H9 (cell line): ENCODE measurements at regions not wholly inside any gene's neighbourhood (a gene's known extent, or its start where the extent isn't known, plus 50 kb on each side); places are given as distances from the start of the nearest gene placed in this dataset.
A peak's percentile ranks its signal among the peaks of the same experiment; 100 is the strongest.

ENCODE experiments used
- DNase-seq: peaks from one replicate; pipeline ENCODE4 v3.0.0-alpha.2; 2017
- H2AFZ ChIP-seq: one replicate; pipeline ENCODE4 v1.6.1; 2013; ENCODE audit warnings: mild to moderate bottlenecking, low read length, control low read depth, moderate library complexity
- H2AK5ac ChIP-seq: 2 replicates; pipeline ENCODE4 v1.6.1; 2013; ENCODE audit warnings: low read length, control low read depth, mixed read lengths; ENCODE audit not compliant: insufficient read length
- H2BK120ac ChIP-seq: one replicate; pipeline ENCODE4 v1.6.1; 2013; ENCODE audit warnings: low read depth, mild to moderate bottlenecking, low read length, control low read depth, inconsistent platforms; ENCODE audit not compliant: poor library complexity, severe bottlenecking
- H2BK12ac ChIP-seq: 2 replicates; pipeline ENCODE4 v1.6.1; 2013; ENCODE audit warnings: low read length, control low read depth, mixed read lengths, low read depth; ENCODE audit not compliant: insufficient read length
- H2BK15ac ChIP-seq: 2 replicates; pipeline ENCODE4 v1.6.1; 2013; ENCODE audit warnings: low read depth, low read length, control low read depth
- H2BK20ac ChIP-seq: one replicate; pipeline ENCODE4 v1.6.1; 2013; ENCODE audit warnings: low read depth, mild to moderate bottlenecking, low read length, control low read depth, inconsistent platforms; ENCODE audit not compliant: poor library complexity, severe bottlenecking
- H2BK5ac ChIP-seq: 2 replicates; pipeline ENCODE4 v1.6.1; 2013; ENCODE audit warnings: low read length, control low read depth, mixed read lengths; ENCODE audit not compliant: insufficient read length
- H3K14ac ChIP-seq: 2 replicates; pipeline ENCODE4 v1.6.1; 2013; ENCODE audit warnings: low read length, control low read depth; ENCODE audit not compliant: insufficient read depth
- H3K18ac ChIP-seq: 2 replicates; pipeline ENCODE4 v1.6.1; 2013; ENCODE audit warnings: low read depth, mild to moderate bottlenecking, mixed read lengths, low read length, control low read depth; ENCODE audit not compliant: insufficient read length
- H3K23ac ChIP-seq: 2 replicates; pipeline ENCODE4 v1.6.1; 2013; ENCODE audit warnings: low read length, control low read depth, mixed read lengths, low read depth; ENCODE audit not compliant: insufficient read length
- H3K23me2 ChIP-seq: 2 replicates; pipeline ENCODE4 v1.6.1; 2013; ENCODE audit warnings: low read depth, mild to moderate bottlenecking, mixed read lengths, low read length, control low read depth; ENCODE audit not compliant: insufficient read length, poor library complexity, severe bottlenecking
- H3K27ac ChIP-seq: 2 replicates; pipeline ENCODE4 v1.5.1; 2013; ENCODE audit warnings: low read length, control low read depth, mixed read lengths, low read depth; ENCODE audit not compliant: insufficient read length
- H3K27me3 ChIP-seq: 2 replicates; pipeline ENCODE4 v1.6.1; 2013; ENCODE audit warnings: low read length, control low read depth, inconsistent platforms; ENCODE audit not compliant: insufficient read depth
- H3K4ac ChIP-seq: 2 replicates; pipeline ENCODE4 v1.6.1; 2013; ENCODE audit warnings: low read depth, mild to moderate bottlenecking, control low read depth, inconsistent platforms, low read length, moderate library complexity
- H3K4me1 ChIP-seq: 2 replicates; pipeline ENCODE4 v1.6.1; 2013; ENCODE audit warnings: low read length, control low read depth, inconsistent platforms; ENCODE audit not compliant: insufficient read depth
- H3K4me2 ChIP-seq: 2 replicates; pipeline ENCODE4 v1.6.1; 2013; ENCODE audit warnings: low read length, control low read depth, mixed read lengths; ENCODE audit not compliant: insufficient read length, insufficient read depth
- H3K56ac ChIP-seq: 2 replicates; pipeline ENCODE4 v1.6.1; 2013; ENCODE audit warnings: low read depth, mild to moderate bottlenecking, mixed read lengths, low read length, control low read depth; ENCODE audit not compliant: insufficient read length
- H3K79me1 ChIP-seq: 2 replicates; pipeline ENCODE4 v1.6.1; 2013; ENCODE audit warnings: low read depth, mild to moderate bottlenecking, moderate library complexity, low read length, control low read depth, inconsistent platforms; ENCODE audit not compliant: insufficient read depth, poor library complexity, severe bottlenecking
- H3K79me2 ChIP-seq: 2 replicates; pipeline ENCODE4 v1.6.1; 2013; ENCODE audit warnings: low read length, control low read depth, inconsistent platforms; ENCODE audit not compliant: insufficient read depth
- H3K9ac ChIP-seq: 2 replicates; pipeline ENCODE4 v1.6.1; 2013; ENCODE audit warnings: low read length, control low read depth, mixed read lengths; ENCODE audit not compliant: insufficient read length; ENCODE audit errors: extremely low read depth
- H3K9me3 ChIP-seq: one replicate; pipeline ENCODE4 v1.6.1; 2013; ENCODE audit warnings: low read depth, low read length, inconsistent platforms; ENCODE audit not compliant: control insufficient read depth
- H3T11ph ChIP-seq: one replicate; pipeline ENCODE4 v1.6.1; 2013; ENCODE audit warnings: mild to moderate bottlenecking, low read length, control low read depth, inconsistent platforms
- H4K20me1 ChIP-seq: one replicate; pipeline ENCODE4 v1.6.1; 2013; ENCODE audit not compliant: control insufficient read depth, insufficient read length, insufficient read depth
- H4K5ac ChIP-seq: 2 replicates; pipeline ENCODE4 v1.6.1; 2013; ENCODE audit warnings: low read depth, mild to moderate bottlenecking, mixed read lengths, low read length, control low read depth; ENCODE audit not compliant: insufficient read length
- H4K8ac ChIP-seq: replicated peaks from 2 replicates; pipeline ENCODE4 v1.6.1; 2013; ENCODE audit warnings: low read length, control low read depth, mixed read lengths, low read depth; ENCODE audit not compliant: insufficient read length
- H4K91ac ChIP-seq: 2 replicates; pipeline ENCODE4 v1.6.1; 2013; ENCODE audit warnings: low read depth, mild to moderate bottlenecking, moderate library complexity, mixed read lengths, low read length, control low read depth; ENCODE audit not compliant: insufficient read length
- H3K27ac Mint-ChIP-seq, 3 experiments: 2 replicates in 2 of 3; 3 replicates in 1 of 3; pipeline ENCODE4 v1.8.0; 2020 to 2021; ENCODE audit warnings: mixed read lengths in 3 of 3, mild to moderate bottlenecking in 1 of 3, moderate library complexity in 1 of 3
- H3K27me3 Mint-ChIP-seq: 2 replicates; pipeline ENCODE4 v1.8.0; 2021; ENCODE audit warnings: low read depth, mild to moderate bottlenecking, moderate library complexity, mixed read lengths
- H3K36me3 Mint-ChIP-seq, 3 experiments: 2 replicates in 2 of 3; 3 replicates in 1 of 3; pipeline ENCODE4 v1.8.0; 2020 to 2021; ENCODE audit warnings: low read depth in 3 of 3, mixed read lengths in 3 of 3; ENCODE audit not compliant: insufficient read depth in 1 of 3
- H3K4me1 Mint-ChIP-seq, 2 experiments: 2 replicates each; pipeline ENCODE4 v1.8.0; 2020; ENCODE audit warnings: mixed read lengths in 2 of 2
- H3K4me3 Mint-ChIP-seq, 2 experiments: 2 replicates in 1 of 2; 3 replicates in 1 of 2; pipeline ENCODE4 v1.8.0; 2020 to 2021; ENCODE audit warnings: mild to moderate bottlenecking in 2 of 2, mixed read lengths in 2 of 2, moderate library complexity in 1 of 2
- H3K9me3 Mint-ChIP-seq, 2 experiments: 2 replicates in 1 of 2; 3 replicates in 1 of 2; pipeline ENCODE4 v1.8.0; 2020; ENCODE audit warnings: mild to moderate bottlenecking in 2 of 2, mixed read lengths in 2 of 2, moderate library complexity in 1 of 2
- WGBS: extraction: QIAGEN DNeasy Blood & Tissue Kit; methylation state at CpG from one replicate; pipeline ENCODE4 v1.1.7; 2013; ENCODE audit warnings: missing lambda C conversion rate, low lambda C conversion rate, mixed read lengths; ENCODE audit not compliant: insufficient read length; ENCODE audit errors: extremely low coverage; 5-methylcytosine and 5-hydroxymethylcytosine counted together
- TF ChIP-seq, protein P1 (sequence below): fragments of 200-600 bp; sonication (generic); conservative IDR thresholded peaks from 3 replicates; pipeline ENCODE4 v1.8.0; 2021; ENCODE audit warnings: antibody characterized with exemption, mild to moderate bottlenecking

DNA sequence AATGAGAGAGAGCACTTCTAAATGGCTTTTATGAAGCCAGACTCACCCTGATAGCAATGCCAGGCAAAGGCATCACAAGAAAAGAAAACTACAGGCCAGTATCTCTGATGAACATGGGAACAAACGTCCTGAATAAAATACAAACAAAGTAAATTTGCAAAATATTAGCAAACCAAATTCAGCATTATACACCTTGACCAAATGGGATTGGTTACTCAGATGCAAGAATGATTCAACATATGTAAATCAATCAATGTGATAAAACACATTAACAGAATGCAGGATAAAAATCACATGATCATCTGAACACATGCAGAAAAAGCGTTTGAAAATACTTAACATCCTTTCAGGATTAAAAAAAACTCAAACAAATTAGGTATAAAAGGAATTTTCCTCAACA lies 494.9 kb upstream of the CCDC54 start:
- no peak overlapping the region for H2BK12ac ChIP-seq
- H3K79me2 ChIP-seq: no peaks in the 10 kb centered on the region
- DNase-seq: no peak
- H3K14ac ChIP-seq: no peak overlapping the region
- no peak overlapping the region for H4K91ac ChIP-seq
- H3K27ac ChIP-seq: no peak overlapping the region
- no peak overlapping the region for H3K56ac ChIP-seq
- H3K27me3 ChIP-seq: no peaks in the 10 kb centered on the region; the same call in 1 of the 2 replicates
- no peak overlapping the region for H2BK120ac ChIP-seq
- H3K4me1 Mint-ChIP-seq: peaks cover 37 to 40% of the 10 kb centered on the region in 2 experiments
- H4K8ac ChIP-seq: no peak overlapping the region
- H3K27ac Mint-ChIP-seq: peak overlapping the region; percentile 11 to 88 (median 84); a peak in 6 of 7 replicates
- H3K18ac ChIP-seq: no peak overlapping the region
- peaks cover 33 to 39% of the 10 kb centered on the region in 2 experiments for H3K9me3 Mint-ChIP-seq
- H2AFZ ChIP-seq: no peak overlapping the region
- no peak overlapping the region for H2BK15ac ChIP-seq
- TF ChIP-seq, protein P1, sequence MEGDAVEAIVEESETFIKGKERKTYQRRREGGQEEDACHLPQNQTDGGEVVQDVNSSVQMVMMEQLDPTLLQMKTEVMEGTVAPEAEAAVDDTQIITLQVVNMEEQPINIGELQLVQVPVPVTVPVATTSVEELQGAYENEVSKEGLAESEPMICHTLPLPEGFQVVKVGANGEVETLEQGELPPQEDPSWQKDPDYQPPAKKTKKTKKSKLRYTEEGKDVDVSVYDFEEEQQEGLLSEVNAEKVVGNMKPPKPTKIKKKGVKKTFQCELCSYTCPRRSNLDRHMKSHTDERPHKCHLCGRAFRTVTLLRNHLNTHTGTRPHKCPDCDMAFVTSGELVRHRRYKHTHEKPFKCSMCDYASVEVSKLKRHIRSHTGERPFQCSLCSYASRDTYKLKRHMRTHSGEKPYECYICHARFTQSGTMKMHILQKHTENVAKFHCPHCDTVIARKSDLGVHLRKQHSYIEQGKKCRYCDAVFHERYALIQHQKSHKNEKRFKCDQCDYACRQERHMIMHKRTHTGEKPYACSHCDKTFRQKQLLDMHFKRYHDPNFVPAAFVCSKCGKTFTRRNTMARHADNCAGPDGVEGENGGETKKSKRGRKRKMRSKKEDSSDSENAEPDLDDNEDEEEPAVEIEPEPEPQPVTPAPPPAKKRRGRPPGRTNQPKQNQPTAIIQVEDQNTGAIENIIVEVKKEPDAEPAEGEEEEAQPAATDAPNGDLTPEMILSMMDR: no peak
- no peak overlapping the region for H3K9ac ChIP-seq
- H4K5ac ChIP-seq: no peak overlapping the region
- no peak overlapping the region for H3K4ac ChIP-seq
- no peak overlapping the region for H3K4me3 Mint-ChIP-seq
- H3K79me1 ChIP-seq: no peaks in the 10 kb centered on the region
- peaks cover 4% of the 10 kb centered on the region; the same call in 1 of the 2 replicates for H3K4me1 ChIP-seq
- no peak overlapping the region for H2AK5ac ChIP-seq
- H3K27me3 Mint-ChIP-seq: no peaks in the 10 kb centered on the region
- H3K4me2 ChIP-seq: no peak overlapping the region
- H3K23me2 ChIP-seq: no peaks in the 10 kb centered on the region
- H2BK20ac ChIP-seq: no peak overlapping the region
- H3K23ac ChIP-seq: no peak overlapping the region
- H4K20me1 ChIP-seq: no peaks in the 10 kb centered on the region
- no peak overlapping the region for H3T11ph ChIP-seq
- no peak overlapping the region for H2BK5ac ChIP-seq
- WGBS: no CpG with 5 or more reads among the region's 2 CpGs
- peaks cover 30 to 61% (median 41%) of the 10 kb centered on the region in 3 experiments for H3K36me3 Mint-ChIP-seq
- no peaks in the 10 kb centered on the region for H3K9me3 ChIP-seq
